ENCODE measurements at regions not wholly inside any gene's neighbourhood (a gene's known extent, or its start where the extent isn't known, plus 50 kb on each side); places are given as distances from the start of the nearest gene placed in this dataset.
A peak's percentile ranks its signal among the peaks of the same experiment; 100 is the strongest.

- Histone ChIP-seq H3K9me3 (ENCODE audit: control insufficient read depth, insufficient read depth, low read depth, low read length) (peaks cover 14% of the 10 kb centered on the region), H3K36me3 (ENCODE audit: control insufficient read depth, insufficient read depth, low read length) (no peaks in the 10 kb centered on the region)
- CTCF ChIA-PET, result interaction anchor here (0.7 kb wide), 1 partner anchor 182 kb away, joined by 3 read pairs; no protein-coding TSS in a partner anchor
Observed at GRCh38 chr7:157475601-157476000, 138.8 kb downstream of the DNAJB6 start.

GRCh38 chr7:157476201-157476600 is 139.4 kb downstream of the DNAJB6 start:
- H3K9me3 ChIP-seq (ENCODE audit: control insufficient read depth, insufficient read depth, low read depth, low read length), result peaks cover 14% of the 10 kb centered on the region
- no peak overlapping the region for H3K27ac ChIP-seq (ENCODE audit: low read length)
- intact Hi-C loops (cut with micrococcal nuclease; ENCODE audit: unreplicated experiment), result no loop called here
- H3K27me3 ChIP-seq (ENCODE audit: control insufficient read depth, insufficient read depth, low read length), result no peaks in the 10 kb centered on the region
- H3K4me1 ChIP-seq (ENCODE audit: control insufficient read depth, insufficient read depth, low read length), result no peaks in the 10 kb centered on the region
- H3K4me3 ChIP-seq (ENCODE audit: low read depth in 2 of 2, low read length in 2 of 2), result no peak overlapping the region
- ATAC-seq (0 out of 2 replicates have a peak, but pooled peaks have one; percentile 31), DNase-seq (ENCODE audit: low read depth, low spot score) (no peak)
- BruUV-seq (replicated peaks), result no TSS peak
- TF ChIP-seq TCF7L2 (IDR thresholded peaks at IDR 0.05; ENCODE audit: low read depth, low read length), result no peak
- no peak for TF ChIP-seq POLR2AphosphoS5 (IDR thresholded peaks at IDR 0.05; ENCODE audit: low read depth, low read length)
- TF ChIP-seq REST (IDR thresholded peaks at IDR 0.05; ENCODE audit: insufficient read depth in 1 of 2, low read depth in 2 of 2, low read length in 1 of 2), result no peak
- TF ChIP-seq CTCF (IDR thresholded peaks at IDR 0.05), result no peak
- no peak for TF ChIP-seq SIN3A (IDR thresholded peaks at IDR 0.05; ENCODE audit: borderline replicate concordance, insufficient read depth, low read depth, low read length)
- ChIA-PET CTCF (interaction anchor here (0.7 kb wide), 1 partner anchor 183 kb away, joined by 3 read pairs; no protein-coding TSS in a partner anchor), POLR2A (no interaction called here)
- no peaks in the 10 kb centered on the region for H3K36me3 ChIP-seq (ENCODE audit: control insufficient read depth, insufficient read depth, low read length)
- in situ Hi-C loops (cut with HindIII; ENCODE audit: low pct_unique_long_range_greater_than_20kb, low sequenced_read_pairs), result no loop called here

More at GRCh38 chr7:157475601-157476000, 138.8 kb downstream of the DNAJB6 start:
- no TSS peak for BruUV-seq (replicated peaks)
- DNase-seq (ENCODE audit: low read depth, low spot score), result no peak
- ATAC-seq, result no peak
- intact Hi-C loops (cut with micrococcal nuclease; ENCODE audit: unreplicated experiment), result no loop called here
- H3K27me3 ChIP-seq (ENCODE audit: control insufficient read depth, insufficient read depth, low read length), result no peaks in the 10 kb centered on the region
- POLR2A ChIA-PET, result no interaction called here
- H3K27ac ChIP-seq (ENCODE audit: low read length), result no peak overlapping the region
- no peaks in the 10 kb centered on the region for H3K4me1 ChIP-seq (ENCODE audit: control insufficient read depth, insufficient read depth, low read length)
- no peak for TF ChIP-seq TCF7L2 (IDR thresholded peaks at IDR 0.05; ENCODE audit: low read depth, low read length)
- TF ChIP-seq REST (IDR thresholded peaks at IDR 0.05; ENCODE audit: insufficient read depth in 1 of 2, low read depth in 2 of 2, low read length in 1 of 2), result no peak
- no peak for TF ChIP-seq SIN3A (IDR thresholded peaks at IDR 0.05; ENCODE audit: borderline replicate concordance, insufficient read depth, low read depth, low read length)
- in situ Hi-C loops (cut with HindIII; ENCODE audit: low pct_unique_long_range_greater_than_20kb, low sequenced_read_pairs), result no loop called here
- H3K4me3 ChIP-seq (ENCODE audit: low read depth in 2 of 2, low read length in 2 of 2), result no peak overlapping the region

Data from Panc1 (cell line).